ENCODE measurements at regions not wholly inside any gene's neighbourhood (a gene's known extent, or its start where the extent isn't known, plus 50 kb on each side); places are given as distances from the start of the nearest gene placed in this dataset.
A peak's percentile ranks its signal among the peaks of the same experiment; 100 is the strongest.
"Not testable (repeated sequence)": the region's sequence is repeated elsewhere in the genome, so short reads cannot be mapped to it uniquely, and the experiment has no call there.

DNA sequence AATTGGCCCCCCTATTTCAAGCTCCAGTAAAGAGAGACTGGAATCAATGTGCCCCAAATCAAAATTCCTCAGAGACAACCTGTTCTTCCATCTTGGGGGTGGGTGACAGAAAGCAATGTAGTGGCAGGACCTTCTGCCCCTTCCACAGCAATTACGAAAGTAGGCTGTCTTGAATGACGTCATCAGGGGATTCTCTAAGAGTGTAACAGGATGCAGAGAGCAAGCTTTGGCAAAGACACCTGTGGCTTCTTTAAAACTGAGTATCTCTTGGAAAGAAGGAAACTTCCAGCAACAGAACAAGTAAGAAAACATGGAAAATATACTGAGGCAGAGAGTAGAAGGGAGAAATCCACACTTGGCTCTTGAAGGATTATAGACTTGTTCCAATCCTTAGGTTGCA is 247.6 kb upstream of the PDE4D start:
- DNase-seq (ENCODE audit: extremely low read depth, low read depth, low spot score) = no peak

- no peak for DNase-seq (ENCODE audit: extremely low read depth, low read depth, low spot score)
Observed at GRCh38 chr5:60136841-60137240, 243.3 kb upstream of the PDE4D start.

GRCh38 chr5:60131504-60131903 is 238.0 kb upstream of the PDE4D start:
- no peak for DNase-seq (ENCODE audit: extremely low read depth, low read depth, low spot score)

DNA sequence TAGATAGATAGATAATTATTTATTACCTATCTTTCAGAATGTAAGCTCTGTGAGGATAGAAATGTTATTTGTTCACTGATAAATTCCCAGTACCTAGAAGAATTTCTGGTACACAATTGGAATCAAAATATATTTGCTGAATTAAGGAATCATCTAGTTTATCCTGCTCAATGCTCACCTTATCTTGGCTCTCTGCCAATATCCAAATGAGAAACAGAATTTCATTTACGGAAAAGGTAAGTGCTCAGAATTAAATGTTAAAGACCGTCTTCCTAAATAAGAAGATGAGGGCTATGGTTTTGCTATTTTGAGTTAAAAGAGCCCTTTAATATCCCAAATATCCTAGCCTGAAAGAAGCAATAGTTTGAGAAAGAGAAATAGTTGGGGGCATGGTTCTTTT is 232.1 kb upstream of the PDE4D start:
- DNase-seq (ENCODE audit: extremely low read depth, low read depth, low spot score) = no peak

DNA sequence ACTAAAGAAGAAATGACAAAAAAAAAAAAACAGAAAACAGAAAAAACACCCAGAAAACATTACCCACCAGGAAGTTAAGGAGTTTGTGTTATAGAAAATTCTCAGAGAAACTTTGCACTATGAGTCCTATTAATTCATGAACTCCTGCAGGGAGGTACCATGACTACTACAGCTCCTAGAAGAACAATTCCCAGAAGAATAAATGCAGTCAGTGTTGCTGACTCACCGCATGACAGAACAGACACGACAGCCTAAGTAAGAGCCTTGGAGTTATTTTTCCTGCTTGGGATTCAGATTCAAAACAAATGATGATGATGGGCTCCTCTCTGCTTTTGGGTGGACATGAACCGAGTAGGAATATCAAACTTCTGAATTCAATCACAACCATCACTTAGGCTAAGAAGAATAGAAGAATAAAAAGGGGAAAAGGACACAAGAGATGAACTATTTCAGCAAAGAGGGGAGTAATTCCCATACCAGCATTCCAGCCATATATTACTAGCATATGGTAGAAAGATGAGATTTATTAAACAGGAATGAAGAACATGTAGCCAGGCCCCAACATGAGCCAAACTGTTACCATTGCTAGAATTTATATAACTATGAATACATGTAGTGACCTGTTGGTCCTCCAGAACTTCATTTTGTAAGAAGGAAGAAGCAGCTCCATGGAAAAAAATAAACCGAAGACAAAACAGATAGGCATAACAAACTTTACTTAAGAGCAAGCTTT is 209.6 kb upstream of the PDE4D start:
- DNase-seq (ENCODE audit: extremely low read depth, low read depth, low spot score) = peak; percentile 3

DNA sequence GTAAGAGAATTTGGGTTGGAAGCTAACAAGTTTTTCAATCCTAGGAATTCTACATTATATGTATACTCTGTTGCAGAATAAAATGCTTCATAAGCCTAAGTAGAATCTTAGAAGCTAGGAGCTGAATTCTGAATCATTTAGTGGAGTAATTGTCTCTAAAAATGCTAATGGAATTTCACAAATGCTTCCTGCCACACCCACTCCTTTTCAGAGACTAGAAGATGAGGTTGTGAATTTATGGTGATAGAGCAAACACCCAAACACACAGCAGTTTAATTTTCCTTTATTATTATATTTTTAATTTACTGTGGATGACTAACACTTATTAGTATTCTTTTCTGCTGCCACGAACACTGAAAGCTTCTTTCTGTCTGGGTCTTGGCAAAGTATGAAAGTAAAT is 208.0 kb upstream of the PDE4D start:
- DNase-seq (ENCODE audit: extremely low read depth, low read depth, low spot score) = no peak

DNA sequence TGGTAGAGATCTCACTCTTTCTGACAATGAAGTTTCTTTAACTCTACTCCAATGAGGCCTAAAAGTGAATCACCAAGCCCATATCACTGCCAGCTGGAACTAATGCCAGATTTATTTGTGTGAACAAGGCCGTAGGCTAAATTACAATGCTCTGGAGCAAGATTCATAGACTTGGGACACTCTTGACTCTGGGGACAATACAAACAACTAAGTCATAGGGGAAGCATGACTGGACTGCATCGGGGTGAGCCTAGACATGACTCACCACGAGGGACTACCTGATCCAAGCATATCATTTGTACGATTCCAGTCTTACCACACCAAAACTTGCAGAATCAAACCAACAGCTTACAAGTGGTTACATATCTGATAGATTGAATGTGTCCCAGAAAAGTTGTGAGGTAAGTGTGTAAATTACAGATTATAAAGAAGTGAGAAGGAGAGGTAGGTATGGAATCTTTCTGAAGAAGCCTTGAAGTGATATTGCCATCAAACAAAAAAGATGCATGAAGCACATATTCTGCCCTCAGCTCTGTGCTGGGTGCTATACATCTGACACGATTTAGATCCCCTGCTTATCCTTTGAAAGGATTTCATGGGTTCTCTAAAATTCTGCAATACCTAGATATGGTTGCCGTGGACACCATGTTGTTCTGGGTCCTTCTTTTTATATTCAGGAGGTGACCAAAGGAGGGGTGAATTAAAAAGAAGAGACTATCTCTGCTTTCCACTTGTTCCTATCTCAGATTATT is 199.3 kb upstream of the PDE4D start:
- DNase-seq (ENCODE audit: extremely low read depth, low read depth, low spot score) = no peak

DNA sequence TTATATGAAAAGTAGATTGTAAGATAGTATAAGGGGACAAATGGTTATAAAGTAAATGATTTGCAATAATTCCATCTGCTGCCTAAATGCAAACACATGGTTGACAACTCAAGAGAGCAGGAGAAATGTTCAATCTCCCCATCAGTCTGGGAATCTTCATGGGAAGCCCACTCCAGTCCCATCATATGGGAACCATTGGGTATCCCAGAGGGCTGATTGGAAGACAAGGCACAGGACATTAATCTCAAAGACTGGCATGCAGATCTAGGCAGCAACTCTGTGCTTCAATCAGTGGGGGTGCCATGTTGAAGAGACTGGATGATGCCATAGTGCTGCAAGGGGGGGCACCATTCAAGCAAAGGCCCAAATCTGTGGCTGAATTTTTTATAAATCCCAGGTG is 193.1 kb upstream of the PDE4D start:
- no peak for DNase-seq (ENCODE audit: extremely low read depth, low read depth, low spot score)

- no peak for DNase-seq (ENCODE audit: extremely low read depth, low read depth, low spot score)
Observed at GRCh38 chr5:60084226-60084625, 190.7 kb upstream of the PDE4D start.

GRCh38 chr5:60077292-60077691 is 183.8 kb upstream of the PDE4D start:
- no peak for DNase-seq (ENCODE audit: extremely low read depth, low read depth, low spot score)

DNA sequence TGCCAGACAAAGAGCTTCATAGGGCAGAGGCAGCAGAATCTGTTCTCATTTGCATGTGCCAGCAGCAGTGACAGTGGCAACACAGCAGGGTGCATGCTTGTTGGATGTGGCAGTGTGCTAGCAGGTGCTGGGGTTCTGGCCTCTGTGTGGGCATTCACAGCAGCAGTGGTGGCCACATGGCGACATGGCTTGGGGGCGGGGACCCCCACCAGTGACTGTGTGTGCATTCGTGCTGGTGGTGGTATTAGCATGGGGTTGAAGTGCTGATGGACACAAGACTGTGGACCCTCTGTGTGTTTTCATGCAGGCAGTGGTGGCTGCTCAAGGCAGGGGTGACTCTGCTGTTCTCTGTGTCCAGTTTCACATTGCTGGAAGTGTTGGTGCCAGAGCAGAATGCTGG is 183.2 kb upstream of the PDE4D start:
- no peak for DNase-seq (ENCODE audit: extremely low read depth, low read depth, low spot score)

DNA sequence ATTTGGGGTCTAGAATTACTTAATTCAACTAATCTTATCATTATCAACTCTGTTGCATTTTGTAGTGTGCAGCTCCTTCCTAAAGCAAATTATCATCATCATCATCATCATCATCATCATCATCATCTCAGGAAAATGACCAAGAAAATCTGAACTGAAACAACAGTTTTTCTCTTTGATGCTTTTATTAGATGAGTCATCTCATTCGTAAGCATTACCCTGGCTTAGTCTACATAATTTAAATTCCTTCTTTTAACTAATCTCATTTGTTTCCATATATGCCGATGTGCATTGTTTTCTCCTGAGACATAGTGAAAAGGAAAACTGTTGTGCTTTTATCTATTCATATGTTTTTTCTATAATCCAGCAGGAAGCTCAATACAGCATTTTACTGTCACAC is 173.0 kb upstream of the PDE4D start:
- no peak for DNase-seq (ENCODE audit: extremely low read depth, low read depth, low spot score)

DNA sequence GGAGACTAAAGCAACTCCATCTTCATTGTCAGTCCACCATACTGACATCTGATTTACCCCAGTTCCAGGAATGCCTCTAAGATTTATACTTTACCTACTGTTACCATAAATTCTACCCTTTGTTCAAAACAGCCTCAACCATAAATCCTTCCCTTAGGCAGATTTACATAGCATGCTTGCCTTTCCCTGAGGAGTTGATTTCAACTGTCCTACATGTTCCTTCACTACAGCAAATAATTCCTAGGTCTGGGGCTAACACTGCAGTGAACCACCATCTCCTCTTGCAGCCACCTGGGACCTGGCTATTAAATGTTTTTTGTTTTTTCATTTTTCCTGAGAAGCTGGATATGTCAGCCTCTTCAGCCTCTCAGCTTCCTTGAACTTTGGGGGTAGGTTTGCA is 166.9 kb upstream of the PDE4D start:
- no peak for DNase-seq (ENCODE audit: extremely low read depth, low read depth, low spot score)

DNA sequence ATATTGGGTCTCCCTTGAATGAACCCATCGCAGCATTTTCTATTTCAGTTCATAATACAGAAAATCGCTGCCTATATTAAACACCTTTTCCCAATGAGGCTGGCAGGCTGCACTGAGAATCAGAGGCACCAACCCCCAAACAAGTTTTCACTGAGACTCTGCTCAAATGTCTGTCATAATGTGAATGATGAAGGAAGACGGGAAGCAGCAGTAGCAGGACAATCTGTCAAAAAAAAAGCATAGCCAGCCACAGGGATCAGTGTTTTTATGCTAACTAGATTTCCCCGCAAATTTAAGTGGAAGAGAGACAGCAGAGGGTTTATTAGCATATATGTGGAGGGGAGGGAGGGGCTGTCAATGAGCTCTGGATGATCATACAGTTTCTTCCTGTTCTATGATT is 162.7 kb upstream of the PDE4D start:
- DNase-seq (ENCODE audit: extremely low read depth, low read depth, low spot score) = no peak

GRCh38 chr5:60055168-60055567 is 161.6 kb upstream of the PDE4D start:
- DNase-seq (ENCODE audit: extremely low read depth, low read depth, low spot score) = no peak

DNA sequence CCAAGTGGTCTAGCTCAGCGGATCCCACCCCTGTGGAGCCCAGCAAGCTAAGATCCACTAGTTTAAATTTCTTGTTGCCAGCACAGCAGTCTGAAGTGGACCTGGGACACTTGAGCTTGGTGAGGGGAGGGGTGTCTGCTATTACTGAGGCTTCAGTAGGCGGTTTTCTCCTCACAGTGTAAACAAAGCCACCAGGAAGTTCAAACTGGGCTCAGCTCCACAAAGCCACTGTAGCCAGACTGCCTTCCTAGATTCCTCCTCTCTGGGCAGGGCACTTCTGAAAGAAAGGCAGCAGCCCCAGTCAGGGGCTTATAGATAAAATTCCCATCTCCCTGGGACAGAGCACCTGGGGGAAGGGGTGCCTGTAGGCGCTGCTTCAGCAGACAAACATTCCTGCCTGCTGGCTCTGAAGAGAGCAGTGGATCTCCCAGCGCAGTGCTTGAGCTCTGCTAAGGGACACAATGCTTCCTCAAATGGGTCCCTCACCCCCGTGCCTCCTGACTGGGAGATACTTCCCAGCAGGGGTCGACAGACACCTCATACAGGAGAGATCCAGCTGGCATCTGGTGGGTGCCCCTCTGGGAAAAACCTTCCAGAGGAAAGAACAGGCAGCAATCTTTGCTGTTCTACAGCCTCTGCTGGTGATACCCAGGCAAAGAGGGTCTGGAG is 148.6 kb upstream of the PDE4D start:
- DNase-seq (ENCODE audit: extremely low read depth, low read depth, low spot score) = not testable (repeated sequence)

DNA sequence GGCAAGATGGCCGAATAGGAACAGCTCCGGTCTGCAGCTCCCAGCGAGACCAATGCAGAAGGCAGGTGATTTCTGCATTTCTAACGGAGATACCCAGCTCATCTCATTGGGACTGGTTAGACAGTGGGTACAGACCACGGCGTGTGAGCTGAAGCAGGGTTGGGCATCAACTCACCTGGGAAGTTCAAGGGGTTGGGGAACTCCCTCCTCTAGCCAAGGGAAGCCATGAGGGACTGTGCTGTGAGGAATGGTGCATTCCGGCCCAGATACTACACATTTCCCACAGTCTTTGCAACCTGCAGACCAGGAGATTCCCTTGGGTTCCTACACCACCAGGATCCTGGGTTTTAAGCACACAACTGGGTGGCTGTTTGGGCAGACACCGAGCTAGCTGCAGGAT is 148.0 kb upstream of the PDE4D start:
- not testable (repeated sequence) for DNase-seq (ENCODE audit: extremely low read depth, low read depth, low spot score)

GRCh38 chr5:60036192-60036938 is 142.8 kb upstream of the PDE4D start:
- DNase-seq (ENCODE audit: extremely low read depth, low read depth, low spot score) = no peak

- DNase-seq (ENCODE audit: extremely low read depth, low read depth, low spot score) = no peak
Observed at GRCh38 chr5:60026161-60026560, 132.6 kb upstream of the PDE4D start.

DNA sequence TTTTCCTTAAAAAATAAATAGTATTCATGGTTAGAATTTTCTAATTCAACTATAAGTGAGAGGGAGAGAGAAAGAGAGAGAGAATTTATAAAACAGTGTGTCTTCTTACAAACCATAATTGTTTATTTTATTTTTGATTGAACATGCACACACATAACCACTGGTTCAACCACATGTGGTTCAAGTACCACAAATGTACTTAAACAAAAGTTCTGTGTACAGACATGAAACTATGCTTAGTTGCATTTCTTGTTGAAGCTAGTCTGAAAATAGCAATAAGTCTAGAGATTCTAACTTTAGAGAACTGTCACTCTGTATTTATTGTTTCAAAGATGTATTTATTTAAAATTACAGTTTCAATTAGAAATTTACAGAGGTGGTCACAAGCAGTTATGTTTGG is 130.6 kb upstream of the PDE4D start:
- DNase-seq (ENCODE audit: extremely low read depth, low read depth, low spot score) = no peak

DNA sequence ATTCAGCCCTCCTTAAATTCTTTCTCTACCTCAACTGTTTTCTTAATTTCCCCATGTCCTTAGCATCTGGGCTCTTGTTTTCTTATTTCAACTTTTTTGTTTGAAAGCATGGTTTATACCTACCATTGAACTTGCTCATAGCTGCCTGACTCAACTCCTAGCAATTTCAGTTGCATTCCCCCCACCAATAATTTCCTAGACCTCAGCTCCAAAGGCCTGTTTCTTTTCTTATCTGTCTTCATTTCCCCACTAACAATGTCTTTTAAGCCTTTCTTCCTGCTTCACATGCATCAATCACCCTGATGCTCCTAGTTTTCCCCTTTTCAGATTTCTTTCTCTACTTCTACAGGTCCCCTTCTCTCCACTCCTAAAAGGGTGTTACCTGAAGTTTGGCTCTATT is 129.7 kb upstream of the PDE4D start:
- DNase-seq (ENCODE audit: extremely low read depth, low read depth, low spot score) = no peak
